ENCODE measurements at regions not wholly inside any gene's neighbourhood (a gene's known extent, or its start where the extent isn't known, plus 50 kb on each side); places are given as distances from the start of the nearest gene placed in this dataset.
A peak's percentile ranks its signal among the peaks of the same experiment; 100 is the strongest.

DNA sequence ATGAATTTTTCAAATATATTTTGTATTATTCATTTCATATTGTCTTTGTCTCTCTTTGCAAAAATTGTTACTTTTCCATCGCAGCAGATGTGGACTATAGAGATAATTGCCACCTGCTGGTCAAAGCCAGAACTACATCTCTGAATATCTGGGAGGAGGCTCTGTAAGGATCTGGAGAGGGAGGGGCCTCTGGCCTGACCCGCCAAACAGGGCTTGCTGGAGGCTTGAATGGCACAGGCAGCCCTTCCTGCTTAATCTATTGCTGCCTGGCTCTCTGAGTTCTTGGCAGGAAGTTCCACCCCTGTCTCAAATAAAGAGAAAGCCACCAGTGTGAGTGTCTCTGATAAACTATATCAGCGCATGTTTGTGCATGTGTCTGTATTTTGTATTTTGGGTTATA is 132.4 kb downstream of the ZMAT1 start:
- no peak for TF ChIP-seq EZH2 (IDR thresholded peaks at IDR 0.05; ENCODE audit: borderline replicate concordance, insufficient read depth, low read depth, low read length, poor library complexity, severe bottlenecking)
- TF ChIP-seq, protein P1, sequence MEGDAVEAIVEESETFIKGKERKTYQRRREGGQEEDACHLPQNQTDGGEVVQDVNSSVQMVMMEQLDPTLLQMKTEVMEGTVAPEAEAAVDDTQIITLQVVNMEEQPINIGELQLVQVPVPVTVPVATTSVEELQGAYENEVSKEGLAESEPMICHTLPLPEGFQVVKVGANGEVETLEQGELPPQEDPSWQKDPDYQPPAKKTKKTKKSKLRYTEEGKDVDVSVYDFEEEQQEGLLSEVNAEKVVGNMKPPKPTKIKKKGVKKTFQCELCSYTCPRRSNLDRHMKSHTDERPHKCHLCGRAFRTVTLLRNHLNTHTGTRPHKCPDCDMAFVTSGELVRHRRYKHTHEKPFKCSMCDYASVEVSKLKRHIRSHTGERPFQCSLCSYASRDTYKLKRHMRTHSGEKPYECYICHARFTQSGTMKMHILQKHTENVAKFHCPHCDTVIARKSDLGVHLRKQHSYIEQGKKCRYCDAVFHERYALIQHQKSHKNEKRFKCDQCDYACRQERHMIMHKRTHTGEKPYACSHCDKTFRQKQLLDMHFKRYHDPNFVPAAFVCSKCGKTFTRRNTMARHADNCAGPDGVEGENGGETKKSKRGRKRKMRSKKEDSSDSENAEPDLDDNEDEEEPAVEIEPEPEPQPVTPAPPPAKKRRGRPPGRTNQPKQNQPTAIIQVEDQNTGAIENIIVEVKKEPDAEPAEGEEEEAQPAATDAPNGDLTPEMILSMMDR (IDR thresholded peaks at IDR 0.05) = peak; percentile 71
